DOHH2 (cell line): ENCODE measurements at regions not wholly inside any gene's neighbourhood (a gene's known extent, or its start where the extent isn't known, plus 50 kb on each side); places are given as distances from the start of the nearest gene placed in this dataset.

Experiments
- EZH2phosphoT487 ChIP-seq: fragments of 200-600 bp; sonication (generic); IDR thresholded peaks from 2 replicates; pipeline ENCODE4 v1.6.1; 2017; ENCODE audit warnings: borderline replicate concordance, mild to moderate bottlenecking, antibody characterized with exemption, low read length, moderate library complexity, mixed read lengths
- TF ChIP-seq, protein P1 (sequence below): fragments of 200-600 bp; sonication (generic); IDR thresholded peaks from one replicate; pipeline ENCODE4 v1.5.1; 2014; ENCODE audit warnings: antibody characterized with exemption, mild to moderate bottlenecking, low read depth, low read length; ENCODE audit not compliant: poor library complexity, severe bottlenecking

GRCh38 chr4:29762151-29762550 lies 958.0 kb upstream of the PCDH7 start:
- TF ChIP-seq, protein P1, sequence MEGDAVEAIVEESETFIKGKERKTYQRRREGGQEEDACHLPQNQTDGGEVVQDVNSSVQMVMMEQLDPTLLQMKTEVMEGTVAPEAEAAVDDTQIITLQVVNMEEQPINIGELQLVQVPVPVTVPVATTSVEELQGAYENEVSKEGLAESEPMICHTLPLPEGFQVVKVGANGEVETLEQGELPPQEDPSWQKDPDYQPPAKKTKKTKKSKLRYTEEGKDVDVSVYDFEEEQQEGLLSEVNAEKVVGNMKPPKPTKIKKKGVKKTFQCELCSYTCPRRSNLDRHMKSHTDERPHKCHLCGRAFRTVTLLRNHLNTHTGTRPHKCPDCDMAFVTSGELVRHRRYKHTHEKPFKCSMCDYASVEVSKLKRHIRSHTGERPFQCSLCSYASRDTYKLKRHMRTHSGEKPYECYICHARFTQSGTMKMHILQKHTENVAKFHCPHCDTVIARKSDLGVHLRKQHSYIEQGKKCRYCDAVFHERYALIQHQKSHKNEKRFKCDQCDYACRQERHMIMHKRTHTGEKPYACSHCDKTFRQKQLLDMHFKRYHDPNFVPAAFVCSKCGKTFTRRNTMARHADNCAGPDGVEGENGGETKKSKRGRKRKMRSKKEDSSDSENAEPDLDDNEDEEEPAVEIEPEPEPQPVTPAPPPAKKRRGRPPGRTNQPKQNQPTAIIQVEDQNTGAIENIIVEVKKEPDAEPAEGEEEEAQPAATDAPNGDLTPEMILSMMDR, result no peak
- no peak for TF ChIP-seq EZH2phosphoT487
